AG04450 (cell line): ENCODE measurements at regions not wholly inside any gene's neighbourhood (a gene's known extent, or its start where the extent isn't known, plus 50 kb on each side); places are given as distances from the start of the nearest gene placed in this dataset.

Experiments used
- CTCF ChIA-PET: fragments of 300-600, 350-600 bp; formaldehyde crosslinking; extraction: SDS; loops from one replicate; lab custom pipeline; 2022; ENCODE audit warnings: antibody characterized with exemption, inconsistent platforms; lab: Charles Lee
- POLR2A ChIA-PET: fragments of 350-600 bp; formaldehyde crosslinking; extraction: SDS; loops from one replicate; lab custom pipeline; 2021; ENCODE audit warnings: antibody characterized with exemption, inconsistent platforms; lab: Yijun Ruan, JAX
- DNase-seq: peaks from one replicate; pipeline ENCODE4 v3.0.0-alpha.2; 2011; ENCODE audit warnings: low read depth, low spot score
- H3K27ac ChIP-seq: one replicate; pipeline ENCODE4 v1.5.1; 2012; ENCODE audit warnings: low read depth, low read length, control low read depth
- H3K27me3 ChIP-seq: one replicate; pipeline ENCODE4 v1.6.0; 2012; ENCODE audit warnings: low read length; ENCODE audit not compliant: control insufficient read depth, insufficient read depth
- H3K4me3 ChIP-seq: 2 replicates; pipeline ENCODE4 v1.5.1; 2011; ENCODE audit warnings: mild to moderate bottlenecking, low read depth, low read length, control low read depth
- H3K9me3 ChIP-seq: 2 replicates; pipeline ENCODE4 v1.5.1; 2012; ENCODE audit warnings: low read length; ENCODE audit not compliant: control insufficient read depth, insufficient read depth
- TF ChIP-seq, protein P1 (sequence below): IDR thresholded peaks from 2 replicates; pipeline ENCODE4 v1.5.1; 2011; ENCODE audit warnings: low read depth, low read length, control low read depth, inconsistent platforms

DNA sequence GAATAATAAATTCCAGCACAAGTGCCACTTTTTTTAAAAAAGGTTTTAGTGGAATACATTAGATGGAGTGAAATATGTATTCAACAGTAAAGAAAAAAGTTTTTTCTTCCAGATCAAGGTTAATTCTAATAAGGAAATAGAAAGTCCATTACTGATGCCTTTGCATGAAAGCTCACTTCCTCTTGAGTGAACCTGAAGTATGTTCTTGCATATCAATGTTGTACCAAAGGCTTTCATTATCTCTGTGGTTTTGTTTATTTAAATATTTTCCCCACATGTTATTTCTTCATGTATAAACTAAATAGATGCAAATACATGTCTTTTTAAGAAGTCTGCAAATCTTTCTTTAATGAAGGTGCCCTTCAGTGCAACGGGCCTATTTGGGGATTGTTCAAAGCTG is 307.9 kb downstream of the C4orf33 start:
- TF ChIP-seq, protein P1, sequence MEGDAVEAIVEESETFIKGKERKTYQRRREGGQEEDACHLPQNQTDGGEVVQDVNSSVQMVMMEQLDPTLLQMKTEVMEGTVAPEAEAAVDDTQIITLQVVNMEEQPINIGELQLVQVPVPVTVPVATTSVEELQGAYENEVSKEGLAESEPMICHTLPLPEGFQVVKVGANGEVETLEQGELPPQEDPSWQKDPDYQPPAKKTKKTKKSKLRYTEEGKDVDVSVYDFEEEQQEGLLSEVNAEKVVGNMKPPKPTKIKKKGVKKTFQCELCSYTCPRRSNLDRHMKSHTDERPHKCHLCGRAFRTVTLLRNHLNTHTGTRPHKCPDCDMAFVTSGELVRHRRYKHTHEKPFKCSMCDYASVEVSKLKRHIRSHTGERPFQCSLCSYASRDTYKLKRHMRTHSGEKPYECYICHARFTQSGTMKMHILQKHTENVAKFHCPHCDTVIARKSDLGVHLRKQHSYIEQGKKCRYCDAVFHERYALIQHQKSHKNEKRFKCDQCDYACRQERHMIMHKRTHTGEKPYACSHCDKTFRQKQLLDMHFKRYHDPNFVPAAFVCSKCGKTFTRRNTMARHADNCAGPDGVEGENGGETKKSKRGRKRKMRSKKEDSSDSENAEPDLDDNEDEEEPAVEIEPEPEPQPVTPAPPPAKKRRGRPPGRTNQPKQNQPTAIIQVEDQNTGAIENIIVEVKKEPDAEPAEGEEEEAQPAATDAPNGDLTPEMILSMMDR, result no peak
- POLR2A ChIA-PET, result no interaction called here
- DNase-seq, result no peak
- Histone ChIP-seq H3K9me3 (no peaks in the 10 kb centered on the region), H3K27me3 (no peaks in the 10 kb centered on the region), H3K27ac (no peak overlapping the region), H3K4me3 (no peak overlapping the region)
- CTCF ChIA-PET, result no interaction called here

DNA sequence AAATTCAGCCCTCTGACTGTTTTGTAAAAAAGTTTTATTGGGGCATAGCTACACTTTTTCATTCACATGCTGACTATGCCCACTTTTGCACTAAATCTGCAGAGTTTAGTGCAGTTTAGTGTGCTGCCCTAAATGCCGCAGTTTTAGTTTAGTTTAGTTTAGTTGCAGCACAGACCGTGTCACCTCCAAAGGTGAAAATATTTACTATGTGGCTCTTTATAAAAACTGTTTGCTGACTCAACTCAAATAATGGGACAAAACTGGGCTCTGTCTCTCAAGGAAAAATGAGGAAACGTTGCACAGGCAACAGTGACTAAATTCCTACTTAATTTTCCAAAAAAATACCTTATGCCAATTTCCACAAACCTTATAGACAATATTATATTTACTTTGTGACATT is 314.2 kb downstream of the C4orf33 start:
- POLR2A ChIA-PET, result no interaction called here
- Histone ChIP-seq H3K27ac (no peak overlapping the region), H3K9me3 (no peaks in the 10 kb centered on the region), H3K4me3 (no peak overlapping the region), H3K27me3 (no peaks in the 10 kb centered on the region)
- TF ChIP-seq, protein P1, result no peak
- DNase-seq, result no peak
- CTCF ChIA-PET, result no interaction called here

DNA sequence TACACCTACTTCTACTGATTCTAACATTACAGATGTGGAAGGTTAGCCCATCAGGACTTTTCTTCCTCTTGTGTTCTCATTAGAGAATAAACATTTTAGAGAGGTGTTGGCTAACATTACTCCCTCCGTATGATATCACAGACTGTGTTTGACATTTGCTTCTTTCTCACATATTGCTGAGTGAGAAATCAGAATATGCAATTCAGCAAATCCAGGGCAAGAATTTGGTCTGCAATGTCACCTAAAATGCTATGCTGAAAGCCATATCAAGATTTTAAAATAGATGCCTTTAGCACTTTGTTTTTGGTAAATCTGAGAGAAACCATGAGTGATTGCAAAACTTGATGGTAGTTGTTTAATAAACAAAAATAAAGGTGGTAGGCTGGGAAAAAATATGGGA is 319.1 kb downstream of the C4orf33 start:
- ChIA-PET POLR2A (no interaction called here), CTCF (no interaction called here)
- no peaks in the 10 kb centered on the region for H3K9me3 ChIP-seq

DNA sequence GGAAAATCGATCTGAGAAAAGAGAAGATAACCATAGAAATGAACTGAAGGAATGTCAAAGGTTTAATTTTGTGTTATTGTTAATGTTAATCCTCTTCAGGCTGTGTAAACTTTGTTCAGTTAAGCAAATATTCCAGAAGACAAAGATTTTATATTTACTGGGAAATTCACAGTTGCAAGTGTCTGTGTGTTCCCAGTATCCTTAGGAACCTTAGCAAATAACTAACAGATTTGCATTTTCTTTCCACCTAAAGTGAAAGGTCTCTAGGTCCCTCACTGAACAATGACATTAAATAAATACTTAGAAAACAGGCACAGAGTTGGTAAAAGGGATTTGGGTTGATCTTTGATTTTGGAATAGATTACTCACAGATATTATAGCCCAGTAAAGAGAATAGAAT is 324.7 kb downstream of the C4orf33 start:
- Histone ChIP-seq H3K4me3 (no peak overlapping the region), H3K27me3 (no peaks in the 10 kb centered on the region), H3K27ac (no peak overlapping the region), H3K9me3 (no peaks in the 10 kb centered on the region; the same call in 1 of the 2 replicates)
- ChIA-PET POLR2A (no interaction called here), CTCF (no interaction called here)
- DNase-seq, result no peak
- TF ChIP-seq, protein P1, result no peak

More for the DNA sequence above, 319.1 kb downstream of the C4orf33 start:
- Histone ChIP-seq H3K27ac (no peak overlapping the region), H3K27me3 (no peaks in the 10 kb centered on the region), H3K4me3 (no peak overlapping the region)
- TF ChIP-seq, protein P1, result no peak
- no peak for DNase-seq

DNA sequence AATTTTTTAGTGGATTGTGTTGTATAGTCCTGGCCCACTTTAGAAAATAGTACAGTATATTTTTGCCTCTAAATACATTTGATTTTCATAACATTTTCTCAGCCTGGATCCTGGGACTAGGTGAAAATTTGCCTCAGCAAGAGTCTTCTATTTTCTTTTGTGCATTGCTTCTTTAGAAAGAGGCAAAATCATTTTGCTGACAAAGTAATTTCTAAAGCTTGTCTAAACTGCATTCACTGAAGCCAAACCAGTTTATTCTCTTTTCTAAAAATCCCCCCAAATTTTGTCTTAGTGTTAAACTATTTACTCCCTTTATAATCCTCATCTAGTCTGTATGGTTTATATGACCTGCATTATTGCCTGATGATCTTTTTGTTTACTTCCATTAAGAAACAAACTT is 326.3 kb downstream of the C4orf33 start:
- no peaks in the 10 kb centered on the region for H3K27me3 ChIP-seq
- H3K4me3 ChIP-seq, result no peak overlapping the region
- ChIA-PET CTCF (no interaction called here), POLR2A (no interaction called here)
- H3K9me3 ChIP-seq, result no peaks in the 10 kb centered on the region; the same call in 1 of the 2 replicates
- TF ChIP-seq, protein P1, result no peak
- DNase-seq, result no peak
- H3K27ac ChIP-seq, result no peak overlapping the region
